Right cardiac atrium (tissue), 5 donors: ENCODE measurements at regions not wholly inside any gene's neighbourhood (a gene's known extent, or its start where the extent isn't known, plus 50 kb on each side); places are given as distances from the start of the nearest gene placed in this dataset.

Source experiments
- ATAC-seq, 2 donors: fragments of 200-7000 bp; cut with Tn5 transposase; one replicate each; pipeline versions ENCODE4 v1.8.0 to v1.9.1; 2020; ENCODE audit warnings: moderate library complexity in 2 of 2, mild to moderate bottlenecking in 1 of 2
- DNase-seq, 3 donors: peaks; one replicate each; pipeline ENCODE4 v3.0.0-alpha.2; 2020
- H3K27ac ChIP-seq: one replicate; pipeline ENCODE4 v1.5.1; 2013; ENCODE audit warnings: mild to moderate bottlenecking, low read length, control low read depth, moderate library complexity
- H3K27me3 ChIP-seq: one replicate; pipeline ENCODE4 v1.6.1; 2013; ENCODE audit not compliant: control insufficient read depth, insufficient read depth
- H3K4me1 ChIP-seq: one replicate; pipeline ENCODE4 v1.6.1; 2013; ENCODE audit warnings: low read length; ENCODE audit not compliant: control insufficient read depth, insufficient read depth
- H3K4me3 ChIP-seq: one replicate; pipeline ENCODE4 v1.5.1; 2013; ENCODE audit warnings: low read length, control low read depth
- H3K9me3 ChIP-seq: one replicate; pipeline ENCODE4 v1.6.1; 2013; ENCODE audit warnings: low read length; ENCODE audit not compliant: control insufficient read depth
- WGBS: extraction: QIAGEN DNeasy Blood & Tissue Kit; methylation state at CpG from one replicate; pipeline ENCODE4 v1.1.7; 2013; 5-methylcytosine and 5-hydroxymethylcytosine counted together
- intact Hi-C, 4 donors: fragments of 100-400 bp; cut with DNase I; formaldehyde crosslinking; loops; one replicate each; pipeline versions ENCODE4 v1.11.0 to v1.14.0; 2022 to 2023
- donor health status: healthy with polysubstance abuse.
- donor health status: DM: no; HTN: yes; CAD: no.
- donor health status: DM: no; HTN: no; CAD: no.
- donor health status: DM: no; HTN: yes; CAD: no; lungs with severe emphysema.
- donor health status: DM: yes; HTN: yes; CAD: no.

GRCh38 chr2:122627388-122627787 is 871.9 kb downstream of the TSN start:
- Histone ChIP-seq H3K27me3 (no peaks in the 10 kb centered on the region), H3K9me3 (no peaks in the 10 kb centered on the region), H3K4me3 (no peak overlapping the region), H3K4me1 (no peaks in the 10 kb centered on the region), H3K27ac (no peak overlapping the region)
- 73% methylated on average over 3 of the region's 3 CpGs for WGBS
- ATAC-seq: no peak
- intact Hi-C loops: no loop called here
- no peak for DNase-seq

- DNase-seq (no peak), ATAC-seq (no peak)
- Histone ChIP-seq H3K27ac (no peak overlapping the region), H3K9me3 (no peaks in the 10 kb centered on the region), H3K27me3 (no peaks in the 10 kb centered on the region), H3K4me1 (no peaks in the 10 kb centered on the region), H3K4me3 (no peak overlapping the region)
- 34% methylated on average over 1 of the region's 1 CpG for WGBS
- intact Hi-C loops: no loop called here
These were observed 878.8 kb downstream of the TSN start for GRCh38 chr2:122634256-122634655.

GRCh38 chr2:122634920-122635319 is 879.5 kb downstream of the TSN start:
- 87% methylated on average over 2 of the region's 2 CpGs for WGBS

GRCh38 chr2:122635686-122636085 is 880.2 kb downstream of the TSN start:
- Histone ChIP-seq H3K9me3 (no peaks in the 10 kb centered on the region), H3K27me3 (no peaks in the 10 kb centered on the region), H3K27ac (no peak overlapping the region), H3K4me1 (no peaks in the 10 kb centered on the region), H3K4me3 (no peak overlapping the region)
- ATAC-seq (no peak), DNase-seq (no peak)
- intact Hi-C loops: no loop called here
- 21% methylated on average over 1 of the region's 1 CpG for WGBS

More at GRCh38 chr2:122634920-122635319, 879.5 kb downstream of the TSN start:
- DNase-seq: no peak
- no peaks in the 10 kb centered on the region for H3K9me3 ChIP-seq
- ATAC-seq: no peak
- no peaks in the 10 kb centered on the region for H3K27me3 ChIP-seq
- no peak overlapping the region for H3K4me3 ChIP-seq
- no peaks in the 10 kb centered on the region for H3K4me1 ChIP-seq
- no peak overlapping the region for H3K27ac ChIP-seq
- intact Hi-C loops: no loop called here

- Histone ChIP-seq H3K27ac (no peak overlapping the region), H3K9me3 (no peaks in the 10 kb centered on the region), H3K27me3 (no peaks in the 10 kb centered on the region), H3K4me3 (no peak overlapping the region), H3K4me1 (no peaks in the 10 kb centered on the region)
- no peak for ATAC-seq
- intact Hi-C loops: no loop called here
- no peak for DNase-seq
These were observed 880.6 kb downstream of the TSN start for GRCh38 chr2:122636097-122636496.

- intact Hi-C loops: no loop called here
- 67% methylated on average over 4 of the region's 4 CpGs for WGBS
These were observed 883.7 kb downstream of the TSN start for GRCh38 chr2:122639176-122639575.

GRCh38 chr2:122639711-122640110 is 884.3 kb downstream of the TSN start:
- ATAC-seq: no peak
- Histone ChIP-seq H3K27me3 (no peaks in the 10 kb centered on the region), H3K4me3 (no peak overlapping the region), H3K27ac (no peak overlapping the region), H3K4me1 (no peaks in the 10 kb centered on the region), H3K9me3 (no peaks in the 10 kb centered on the region)
- WGBS: 78% methylated on average over 2 of the region's 2 CpGs
- intact Hi-C loops: no loop called here
- no peak for DNase-seq

More at GRCh38 chr2:122639176-122639575, 883.7 kb downstream of the TSN start:
- H3K27me3 ChIP-seq: no peaks in the 10 kb centered on the region
- H3K4me1 ChIP-seq: no peaks in the 10 kb centered on the region
- ATAC-seq (no peak), DNase-seq (no peak)
- no peaks in the 10 kb centered on the region for H3K9me3 ChIP-seq
- H3K27ac ChIP-seq: no peak overlapping the region
- no peak overlapping the region for H3K4me3 ChIP-seq

GRCh38 chr2:122643725-122644329 is 888.4 kb downstream of the TSN start:
- intact Hi-C loops: no loop called here
- 79% methylated on average over 1 of the region's 1 CpG for WGBS
- Histone ChIP-seq H3K4me3 (no peak overlapping the region), H3K9me3 (no peaks in the 10 kb centered on the region), H3K27ac (no peak overlapping the region), H3K27me3 (no peaks in the 10 kb centered on the region), H3K4me1 (no peaks in the 10 kb centered on the region)
- ATAC-seq (no peak), DNase-seq (no peak)

- 67% methylated on average over 2 of the region's 2 CpGs for WGBS
- Histone ChIP-seq H3K27me3 (no peaks in the 10 kb centered on the region), H3K27ac (no peak overlapping the region), H3K9me3 (no peaks in the 10 kb centered on the region), H3K4me3 (no peak overlapping the region), H3K4me1 (no peaks in the 10 kb centered on the region)
- DNase-seq: no peak
- no peak for ATAC-seq
- intact Hi-C loops: no loop called here
These were observed 895.8 kb downstream of the TSN start for GRCh38 chr2:122651236-122651635.

- intact Hi-C loops: no loop called here
- Histone ChIP-seq H3K27ac (no peak overlapping the region), H3K4me3 (no peak overlapping the region), H3K27me3 (no peaks in the 10 kb centered on the region), H3K4me1 (no peaks in the 10 kb centered on the region), H3K9me3 (no peaks in the 10 kb centered on the region)
- ATAC-seq (no peak), DNase-seq (no peak)
- WGBS: 98% methylated on average over 2 of the region's 2 CpGs
These were observed 896.3 kb downstream of the TSN start for GRCh38 chr2:122651780-122652179.

GRCh38 chr2:122652670-122653069 is 897.2 kb downstream of the TSN start:
- Histone ChIP-seq H3K27ac (no peak overlapping the region), H3K27me3 (no peaks in the 10 kb centered on the region), H3K9me3 (no peaks in the 10 kb centered on the region), H3K4me3 (no peak overlapping the region), H3K4me1 (no peaks in the 10 kb centered on the region)
- intact Hi-C loops: no loop called here
- no peak for DNase-seq
- no peak for ATAC-seq
- 43% methylated on average over 3 of the region's 3 CpGs for whole genome bisulfite sequencing

- intact Hi-C loops: no loop called here
- 85% methylated on average over 3 of the region's 3 CpGs for WGBS
- no peak overlapping the region for H3K4me3 ChIP-seq
- no peak overlapping the region for H3K27ac ChIP-seq
- no peaks in the 10 kb centered on the region for H3K27me3 ChIP-seq
- H3K4me1 ChIP-seq: no peaks in the 10 kb centered on the region
- H3K9me3 ChIP-seq: no peaks in the 10 kb centered on the region
- ATAC-seq (no peak), DNase-seq (no peak)
These were observed 901.0 kb downstream of the TSN start for GRCh38 chr2:122656403-122656802.
